A549 (cell line): ENCODE measurements at regions not wholly inside any gene's neighbourhood (a gene's known extent, or its start where the extent isn't known, plus 50 kb on each side); places are given as distances from the start of the nearest gene placed in this dataset.

Experiments
- ATAC-seq, 2 experiments: fragments of 200-7000 bp in 1 of 2; fragments of >200 bp in 1 of 2; cut with Nextera tagmentation in 1 of 2; cut with Tn5 transposase in 1 of 2; 3 replicates each; pipeline versions ENCODE4 v1.8.0 to v1.9.1; 2018 to 2020; ENCODE audit warnings: mild to moderate bottlenecking in 1 of 2, moderate library complexity in 1 of 2
- CTCF ChIA-PET: fragments of 300-600 bp; sonication (Branson Sonifier 250); formaldehyde crosslinking; extraction: SDS; loops from one replicate; lab custom pipeline; 2021; ENCODE audit warnings: antibody characterized with exemption, inconsistent platforms; lab: Yijun Ruan, JAX
- POLR2A ChIA-PET: fragments of 350-600 bp; formaldehyde crosslinking; extraction: SDS; loops from one replicate; lab custom pipeline; 2021; ENCODE audit warnings: antibody characterized with exemption, inconsistent platforms; lab: Yijun Ruan, JAX
- DNase-seq, 2 experiments: peaks; one replicate each; pipeline versions ENCODE4 v3.0.0 to v3.0.0-alpha.2; 2011 to 2016; ENCODE audit warnings: low read depth in 1 of 2, low spot score in 1 of 2
- FAIRE-seq: peaks from 2 replicates; lab custom pipeline; 2011; peaks lifted over from hg19 to GRCh38; lab: Jason Lieb, UNC
- H3K27ac ChIP-seq, 2 experiments: fragments of >200 bp; sonication (Bioruptor Twin); formaldehyde crosslinking; 3 replicates each; pipeline ENCODE4 v1.5.1; 2016 to 2017
- H3K4me1 ChIP-seq: fragments of >200 bp; sonication (Bioruptor Twin); formaldehyde crosslinking; 3 replicates; pipeline ENCODE4 v1.6.1; 2016
- H3K4me2 ChIP-seq: fragments of >200 bp; sonication (Bioruptor Twin); formaldehyde crosslinking; 3 replicates; pipeline ENCODE4 v1.6.1; 2016
- H3K4me3 ChIP-seq: fragments of >200 bp; sonication (Bioruptor Twin); formaldehyde crosslinking; 3 replicates; pipeline ENCODE4 v1.5.1; 2016
- H3K9me3 ChIP-seq: fragments of >200 bp; sonication (Bioruptor Twin); formaldehyde crosslinking; 3 replicates; pipeline ENCODE4 v1.6.1; 2016
- ATOH8 ChIP-seq: fragments of 250-450 bp; sonication (Bioruptor Pico); IDR thresholded peaks from 2 replicates; pipeline ENCODE4 v1.5.0; 2020; ENCODE audit warnings: low read depth, mild to moderate bottlenecking, moderate library complexity
- CHD4 ChIP-seq: fragments of 200-600 bp; sonication (generic); IDR thresholded peaks from 2 replicates; pipeline ENCODE4 v1.6.1; 2016; ENCODE audit warnings: antibody characterized with exemption, mild to moderate bottlenecking, borderline replicate concordance
- EHF ChIP-seq: fragments of 250-450 bp; sonication (Bioruptor Pico); IDR thresholded peaks from 2 replicates; pipeline ENCODE4 v1.5.0; 2020; ENCODE audit warnings: mild to moderate bottlenecking
- EHMT2 ChIP-seq: fragments of 200-600 bp; sonication (generic); IDR thresholded peaks from 2 replicates; pipeline ENCODE4 v1.6.1; 2016; ENCODE audit warnings: antibody characterized with exemption, low read depth, mild to moderate bottlenecking, moderate library complexity
- ELK1 ChIP-seq: fragments of 150-350 bp; IDR thresholded peaks from 2 replicates; pipeline ENCODE4 v1.6.1; 2014; ENCODE audit warnings: low read depth, mild to moderate bottlenecking, low read length
- ESRRA ChIP-seq: fragments of 150-350 bp; IDR thresholded peaks from 2 replicates; pipeline ENCODE4 v1.6.1; 2014; ENCODE audit warnings: mild to moderate bottlenecking, low read length, borderline replicate concordance
- FOSL2 ChIP-seq, 2 experiments: fragments of 450-650 bp in 1 of 2; fragments of >200 bp in 1 of 2; sonication (Bioruptor Twin) in 1 of 2; formaldehyde crosslinking; IDR thresholded peaks; 2 replicates each; pipeline versions ENCODE4 v1.5.0 to v1.6.1; 2016 to 2020; ENCODE audit warnings: mild to moderate bottlenecking in 1 of 2, moderate library complexity in 1 of 2
- FOXS1 ChIP-seq: fragments of 250-450 bp; sonication (Bioruptor Pico); IDR thresholded peaks from 2 replicates; pipeline ENCODE4 v1.5.0; 2020; ENCODE audit warnings: mild to moderate bottlenecking, moderate library complexity
- GATA3 ChIP-seq: IDR thresholded peaks from 2 replicates; pipeline ENCODE4 v1.6.1; 2012; ENCODE audit warnings: borderline replicate concordance
- HDAC2 ChIP-seq: fragments of 200-600 bp; sonication (generic); IDR thresholded peaks from 2 replicates; pipeline ENCODE4 v1.6.1; 2016
- HOXB13 ChIP-seq: fragments of 250-450 bp; sonication (Bioruptor Pico); IDR thresholded peaks from 2 replicates; pipeline ENCODE4 v1.5.0; 2020; ENCODE audit warnings: low read depth, mild to moderate bottlenecking, moderate library complexity
- HOXB5 ChIP-seq: fragments of 250-450 bp; sonication (Bioruptor Pico); IDR thresholded peaks from 2 replicates; pipeline ENCODE4 v1.5.0; 2020; ENCODE audit warnings: mild to moderate bottlenecking, moderate library complexity
- JUN ChIP-seq, 2 experiments: fragments of >200 bp; sonication (Bioruptor Twin); formaldehyde crosslinking; IDR thresholded peaks; 2 replicates in 1 of 2; 3 replicates in 1 of 2; pipeline ENCODE4 v1.6.1; 2016 to 2017
- KDM1A ChIP-seq: fragments of 200-600 bp; sonication (generic); IDR thresholded peaks from 2 replicates; pipeline ENCODE4 v1.6.1; 2016; ENCODE audit warnings: low read depth, mild to moderate bottlenecking
- KDM5A ChIP-seq: fragments of 200-600 bp; sonication (generic); IDR thresholded peaks from 2 replicates; pipeline ENCODE4 v1.6.1; 2016; ENCODE audit warnings: antibody characterized with exemption, mild to moderate bottlenecking
- MAX ChIP-seq: IDR thresholded peaks from 2 replicates; pipeline ENCODE4 v1.6.1; 2012
- MAZ ChIP-seq: fragments of 150-350 bp; IDR thresholded peaks from 2 replicates; pipeline ENCODE4 v1.6.1; 2014; ENCODE audit warnings: antibody characterized with exemption, low read depth, low read length, borderline replicate concordance
- NPAS2 ChIP-seq: fragments of 250-450 bp; sonication (Bioruptor Pico); IDR thresholded peaks from 2 replicates; pipeline ENCODE4 v1.8.0; 2022; ENCODE audit warnings: mild to moderate bottlenecking, moderate library complexity, borderline replicate concordance
- NR3C1 ChIP-seq: fragments of >200 bp; sonication (Bioruptor Twin); formaldehyde crosslinking; IDR thresholded peaks from 3 replicates; pipeline ENCODE4 v1.6.1; 2017
- RCOR1 ChIP-seq: fragments of 150-350 bp; IDR thresholded peaks from 2 replicates; pipeline ENCODE4 v1.6.1; 2014; ENCODE audit warnings: antibody characterized with exemption, low read length, low read depth
- RFX5 ChIP-seq: fragments of 450-650 bp; IDR thresholded peaks from 2 replicates; pipeline ENCODE4 v1.7.1; 2014; ENCODE audit warnings: antibody characterized with exemption, mild to moderate bottlenecking, moderate library complexity
- SMC3 ChIP-seq: fragments of >200 bp; sonication (Bioruptor Twin); formaldehyde crosslinking; IDR thresholded peaks from 3 replicates; pipeline ENCODE4 v1.6.1; 2018; ENCODE audit warnings: inconsistent platforms
- TFCP2L1 ChIP-seq: fragments of 250-450 bp; sonication (Bioruptor Pico); IDR thresholded peaks from 2 replicates; pipeline ENCODE4 v1.5.0; 2021; ENCODE audit warnings: mild to moderate bottlenecking
- WGBS: methylation state at CpG from one replicate; pipeline ENCODE4 v1.1.6; 2017; ENCODE audit errors: missing lambda C conversion rate; 5-methylcytosine and 5-hydroxymethylcytosine counted together
- TF ChIP-seq, protein P1 (sequence below): IDR thresholded peaks from 2 replicates; pipeline ENCODE4 v1.6.1; 2012; ENCODE audit warnings: low read depth, borderline replicate concordance
- TF ChIP-seq, protein P2 (sequence below): fragments of >200 bp; sonication (Bioruptor Twin); formaldehyde crosslinking; IDR thresholded peaks from 3 replicates; pipeline ENCODE4 v1.5.1; 2016

GRCh38 chr14:58829594-58829993, 191.8 kb downstream of the DACT1 start:
- H3K4me2 ChIP-seq, result peak overlapping the region; percentile 41
- peak in 1 of 2 experiments; percentile 56; a peak in 3 of 6 replicates for ATAC-seq
- 3% methylated on average over 3 of the region's 3 CpGs for WGBS
- ChIA-PET POLR2A (no interaction called here), CTCF (interaction anchor here (0.8 to 3.7 kb wide), 3 partner anchors 13 to 328 kb away, joined by 4 to 26 read pairs (median 5); no protein-coding TSS in a partner anchor)
- H3K9me3 ChIP-seq, result peaks cover 7% of the 10 kb centered on the region; the same call in 2 of the 3 replicates
- no peak for FAIRE-seq
- DNase-seq, result peak in 1 of 2 experiments; percentile 37
- no peak for TF ChIP-seq ATOH8
- no peak for TF ChIP-seq EHF (CRISPR knock-in tag)
- no peak for TF ChIP-seq JUN (IDR thresholded peaks at IDR 0.05)
- TF ChIP-seq CHD4, result no peak
- TF ChIP-seq FOSL2 (IDR thresholded peaks at IDR 0.05), result no peak
- peak; percentile 47 for TF ChIP-seq FOSL2 (CRISPR knock-in tag; IDR thresholded peaks at IDR 0.05)
- no peak for TF ChIP-seq HOXB13
- TF ChIP-seq FOXS1 (CRISPR knock-in tag), result no peak
- TF ChIP-seq ELK1, result no peak
- TF ChIP-seq SMC3, result 0 out of 3 replicates have a peak, but pooled peaks have one; percentile 5
- no peak for TF ChIP-seq RFX5
- peaks cover 7% of the 10 kb centered on the region; the same call in 1 of the 3 replicates for H3K4me1 ChIP-seq
- H3K27ac ChIP-seq, result no peak overlapping the region
- H3K4me3 ChIP-seq, result no peak overlapping the region

- DNase-seq, result no peak
- Histone ChIP-seq H3K4me1 (peaks cover 7% of the 10 kb centered on the region; the same call in 1 of the 3 replicates), H3K4me3 (no peak overlapping the region), H3K27ac (no peak overlapping the region), H3K4me2 (peak overlapping the region; percentile 41; the same call in 2 of the 3 replicates), H3K9me3 (peaks cover 7% of the 10 kb centered on the region; the same call in 2 of the 3 replicates)
- CTCF ChIA-PET, result interaction anchor here (1.0 kb wide), 1 partner anchor 329 kb away, joined by 4 read pairs; no protein-coding TSS in a partner anchor
- TF ChIP-seq RCOR1, result no peak
- no peak for TF ChIP-seq ATOH8
- TF ChIP-seq KDM5A, result no peak
- TF ChIP-seq, protein P1, sequence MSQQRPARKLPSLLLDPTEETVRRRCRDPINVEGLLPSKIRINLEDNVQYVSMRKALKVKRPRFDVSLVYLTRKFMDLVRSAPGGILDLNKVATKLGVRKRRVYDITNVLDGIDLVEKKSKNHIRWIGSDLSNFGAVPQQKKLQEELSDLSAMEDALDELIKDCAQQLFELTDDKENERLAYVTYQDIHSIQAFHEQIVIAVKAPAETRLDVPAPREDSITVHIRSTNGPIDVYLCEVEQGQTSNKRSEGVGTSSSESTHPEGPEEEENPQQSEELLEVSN, result no peak
- 52% methylated on average over 2 of the region's 2 CpGs for WGBS
- POLR2A ChIA-PET, result no interaction called here
- no peak for ATAC-seq
- no peak for FAIRE-seq
These were observed 192.4 kb downstream of the DACT1 start for GRCh38 chr14:58830121-58830520.

- DNase-seq (no peak), FAIRE-seq (no peak), ATAC-seq (no peak)
- Histone ChIP-seq H3K4me1 (peaks cover 7% of the 10 kb centered on the region; the same call in 1 of the 3 replicates), H3K9me3 (peaks cover 1% of the 10 kb centered on the region; the same call in 1 of the 3 replicates), H3K27ac (no peak overlapping the region), H3K4me3 (no peak overlapping the region), H3K4me2 (no peak overlapping the region)
- ChIA-PET CTCF (interaction anchor here (0.7 kb wide), 1 partner anchor 297 kb away, joined by 3 read pairs; no protein-coding TSS in a partner anchor), POLR2A (no interaction called here)
- TF ChIP-seq NPAS2, result no peak
- no peak for TF ChIP-seq HOXB5 (CRISPR knock-in tag)
- no peak for TF ChIP-seq GATA3
- TF ChIP-seq EHF (CRISPR knock-in tag), result no peak
- TF ChIP-seq EHMT2, result no peak
- no peak for TF ChIP-seq FOSL2 (IDR thresholded peaks at IDR 0.05)
- TF ChIP-seq FOSL2 (CRISPR knock-in tag; IDR thresholded peaks at IDR 0.05), result no peak
- TF ChIP-seq KDM1A, result no peak
- no peak for TF ChIP-seq MAX
- TF ChIP-seq, protein P2, sequence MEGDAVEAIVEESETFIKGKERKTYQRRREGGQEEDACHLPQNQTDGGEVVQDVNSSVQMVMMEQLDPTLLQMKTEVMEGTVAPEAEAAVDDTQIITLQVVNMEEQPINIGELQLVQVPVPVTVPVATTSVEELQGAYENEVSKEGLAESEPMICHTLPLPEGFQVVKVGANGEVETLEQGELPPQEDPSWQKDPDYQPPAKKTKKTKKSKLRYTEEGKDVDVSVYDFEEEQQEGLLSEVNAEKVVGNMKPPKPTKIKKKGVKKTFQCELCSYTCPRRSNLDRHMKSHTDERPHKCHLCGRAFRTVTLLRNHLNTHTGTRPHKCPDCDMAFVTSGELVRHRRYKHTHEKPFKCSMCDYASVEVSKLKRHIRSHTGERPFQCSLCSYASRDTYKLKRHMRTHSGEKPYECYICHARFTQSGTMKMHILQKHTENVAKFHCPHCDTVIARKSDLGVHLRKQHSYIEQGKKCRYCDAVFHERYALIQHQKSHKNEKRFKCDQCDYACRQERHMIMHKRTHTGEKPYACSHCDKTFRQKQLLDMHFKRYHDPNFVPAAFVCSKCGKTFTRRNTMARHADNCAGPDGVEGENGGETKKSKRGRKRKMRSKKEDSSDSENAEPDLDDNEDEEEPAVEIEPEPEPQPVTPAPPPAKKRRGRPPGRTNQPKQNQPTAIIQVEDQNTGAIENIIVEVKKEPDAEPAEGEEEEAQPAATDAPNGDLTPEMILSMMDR, result no peak
- TF ChIP-seq RCOR1, result no peak
- TF ChIP-seq HDAC2, result no peak
- TF ChIP-seq TFCP2L1 (CRISPR knock-in tag), result no peak
- no peak for TF ChIP-seq MAZ
- TF ChIP-seq ESRRA, result no peak
- TF ChIP-seq NR3C1, result no peak
- WGBS, result 27% methylated on average over 3 of the region's 3 CpGs
These were observed 194.3 kb downstream of the DACT1 start for GRCh38 chr14:58832095-58832521.
